Dermis microvascular lymphatic vessel endothelial cell (primary cell): ENCODE measurements at regions not wholly inside any gene's neighbourhood (a gene's known extent, or its start where the extent isn't known, plus 50 kb on each side); places are given as distances from the start of the nearest gene placed in this dataset.
"Not testable (repeated sequence)": the region's sequence is repeated elsewhere in the genome, so short reads cannot be mapped to it uniquely, and the experiment has no call there.

ENCODE experiments used
- DNase-seq, 2 donors: peaks; one replicate each; pipeline versions ENCODE4 v3.0.0 to v3.0.0-alpha.2; 2010; ENCODE audit warnings: low read depth in 2 of 2

GRCh38 chr7:86372262-86372661, 271.4 kb upstream of the GRM3 start:
- DNase-seq = no peak

- no peak for DNase-seq
Observed at GRCh38 chr7:86366946-86367345, 276.8 kb upstream of the GRM3 start.

GRCh38 chr7:86340407-86340806, 303.3 kb upstream of the GRM3 start:
- not testable (repeated sequence) for DNase-seq

- DNase-seq = no peak
Observed at GRCh38 chr7:86339051-86339450, 304.7 kb upstream of the GRM3 start.

- DNase-seq = no peak
Observed at GRCh38 chr7:86328801-86329433, 314.8 kb upstream of the GRM3 start.

GRCh38 chr7:86326847-86327246, 316.9 kb upstream of the GRM3 start:
- no peak for DNase-seq

- no peak for DNase-seq
Observed at GRCh38 chr7:86320889-86321288, 322.8 kb upstream of the GRM3 start.

GRCh38 chr7:86320341-86320740, 323.4 kb upstream of the GRM3 start:
- no peak for DNase-seq

- no peak for DNase-seq
Observed at GRCh38 chr7:86313842-86314241, 329.9 kb upstream of the GRM3 start.

GRCh38 chr7:86301301-86301700, 342.4 kb upstream of the GRM3 start:
- DNase-seq = no peak

- no peak for DNase-seq
Observed at GRCh38 chr7:86295526-86295925, 348.2 kb upstream of the GRM3 start.

- no peak for DNase-seq
Observed at GRCh38 chr7:86282014-86282682, 361.6 kb upstream of the GRM3 start.

- no peak for DNase-seq
Observed at GRCh38 chr7:86280150-86280549, 363.6 kb upstream of the GRM3 start.

- no peak for DNase-seq
Observed at GRCh38 chr7:86262781-86263180, 380.9 kb upstream of the GRM3 start.

GRCh38 chr7:86257894-86258293, 385.8 kb upstream of the GRM3 start:
- DNase-seq = no peak

- DNase-seq = no peak
Observed at GRCh38 chr7:86252406-86252805, 391.3 kb upstream of the GRM3 start.

GRCh38 chr7:86248977-86249376, 394.7 kb upstream of the GRM3 start:
- DNase-seq = no peak

GRCh38 chr7:86243171-86243570, 400.5 kb upstream of the GRM3 start:
- DNase-seq = no peak

- DNase-seq = no peak
Observed at GRCh38 chr7:86226191-86226590, 417.5 kb upstream of the GRM3 start.

GRCh38 chr7:86222806-86223205, 420.9 kb upstream of the GRM3 start:
- DNase-seq = no peak

GRCh38 chr7:86214734-86215133, 429.0 kb upstream of the GRM3 start:
- no peak for DNase-seq

- no peak for DNase-seq
Observed at GRCh38 chr7:86212976-86213375, 430.7 kb upstream of the GRM3 start.

GRCh38 chr7:86209036-86209435, 434.7 kb upstream of the GRM3 start:
- no peak for DNase-seq

GRCh38 chr7:86207740-86208139, 436.0 kb upstream of the GRM3 start:
- no peak for DNase-seq
